ENCODE measurements at regions not wholly inside any gene's neighbourhood (a gene's known extent, or its start where the extent isn't known, plus 50 kb on each side); places are given as distances from the start of the nearest gene placed in this dataset.

DNA sequence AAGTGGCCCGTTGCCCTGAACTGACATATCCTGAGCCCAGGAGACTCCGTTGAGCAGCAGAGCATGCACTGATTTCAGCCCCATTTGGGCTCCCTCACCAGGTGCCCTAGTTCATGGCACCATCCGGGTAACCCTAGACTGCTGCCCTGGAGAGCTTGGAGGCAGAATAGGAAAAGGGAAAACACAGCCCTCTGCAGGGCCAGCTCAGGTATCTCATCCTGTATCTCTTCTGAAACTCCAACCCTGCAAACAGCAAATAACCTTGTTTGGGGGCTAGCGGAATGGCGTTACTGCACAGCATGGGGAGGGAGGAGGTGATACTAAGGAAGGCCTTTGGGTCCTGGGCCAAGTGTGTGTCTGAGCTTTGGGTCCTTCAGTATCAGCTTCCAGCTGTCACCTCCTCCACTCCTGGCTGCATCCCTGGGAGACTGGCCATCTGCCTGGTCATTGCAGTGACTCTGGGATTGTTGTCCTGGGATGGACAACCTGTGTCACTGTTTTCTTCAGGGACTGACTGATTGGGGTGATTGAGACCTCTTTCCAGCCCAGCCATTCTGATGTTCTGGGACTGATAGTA, 233.8 kb upstream of the SKOR2 start:
- Histone ChIP-seq H3K36me3 (no peaks in the 10 kb centered on the region), H3K27me3 (peaks cover 10% of the 10 kb centered on the region), H3K27ac (no peak overlapping the region), H3K4me1 (ENCODE audit: low read depth) (no peaks in the 10 kb centered on the region), H3K4me3 (no peak overlapping the region), H3K9me3 (ENCODE audit: low read depth) (no peaks in the 10 kb centered on the region)
- no peak for DNase-seq (ENCODE audit: low read depth in 1 of 2, low spot score in 1 of 2)
- TF ChIP-seq, protein P1, sequence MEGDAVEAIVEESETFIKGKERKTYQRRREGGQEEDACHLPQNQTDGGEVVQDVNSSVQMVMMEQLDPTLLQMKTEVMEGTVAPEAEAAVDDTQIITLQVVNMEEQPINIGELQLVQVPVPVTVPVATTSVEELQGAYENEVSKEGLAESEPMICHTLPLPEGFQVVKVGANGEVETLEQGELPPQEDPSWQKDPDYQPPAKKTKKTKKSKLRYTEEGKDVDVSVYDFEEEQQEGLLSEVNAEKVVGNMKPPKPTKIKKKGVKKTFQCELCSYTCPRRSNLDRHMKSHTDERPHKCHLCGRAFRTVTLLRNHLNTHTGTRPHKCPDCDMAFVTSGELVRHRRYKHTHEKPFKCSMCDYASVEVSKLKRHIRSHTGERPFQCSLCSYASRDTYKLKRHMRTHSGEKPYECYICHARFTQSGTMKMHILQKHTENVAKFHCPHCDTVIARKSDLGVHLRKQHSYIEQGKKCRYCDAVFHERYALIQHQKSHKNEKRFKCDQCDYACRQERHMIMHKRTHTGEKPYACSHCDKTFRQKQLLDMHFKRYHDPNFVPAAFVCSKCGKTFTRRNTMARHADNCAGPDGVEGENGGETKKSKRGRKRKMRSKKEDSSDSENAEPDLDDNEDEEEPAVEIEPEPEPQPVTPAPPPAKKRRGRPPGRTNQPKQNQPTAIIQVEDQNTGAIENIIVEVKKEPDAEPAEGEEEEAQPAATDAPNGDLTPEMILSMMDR (IDR thresholded peaks at IDR 0.05; ENCODE audit: low read depth, low read length): no peak

DNA sequence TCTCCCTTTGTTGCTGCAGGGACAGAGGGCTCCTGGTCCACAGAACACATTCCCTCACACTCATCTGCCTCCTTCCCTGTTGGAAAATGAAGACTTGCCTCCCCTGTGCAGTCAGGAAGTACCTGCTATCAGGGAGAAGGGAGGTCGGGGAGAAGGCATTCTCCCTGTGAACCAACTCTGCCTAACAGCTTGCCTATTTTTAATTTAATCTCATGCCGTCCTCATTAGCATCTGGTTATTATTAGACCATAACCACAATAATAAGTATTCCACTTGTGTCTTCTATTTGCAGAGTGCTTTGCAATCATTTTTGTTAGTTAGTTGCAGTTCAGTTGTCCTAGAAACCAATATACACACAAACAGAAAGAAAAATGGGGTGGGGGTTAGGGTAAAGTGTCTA, 232.6 kb upstream of the SKOR2 start:
- DNase-seq (ENCODE audit: low read depth in 1 of 2, low spot score in 1 of 2): no peak
- no peaks in the 10 kb centered on the region for H3K36me3 ChIP-seq
- TF ChIP-seq, protein P1 (IDR thresholded peaks at IDR 0.05; ENCODE audit: low read depth, low read length): no peak
- no peak overlapping the region for H3K27ac ChIP-seq
- peaks cover 10% of the 10 kb centered on the region for H3K27me3 ChIP-seq
- H3K4me3 ChIP-seq: no peak overlapping the region
- H3K9me3 ChIP-seq (ENCODE audit: low read depth): no peaks in the 10 kb centered on the region
- H3K4me1 ChIP-seq (ENCODE audit: low read depth): no peaks in the 10 kb centered on the region

DNA sequence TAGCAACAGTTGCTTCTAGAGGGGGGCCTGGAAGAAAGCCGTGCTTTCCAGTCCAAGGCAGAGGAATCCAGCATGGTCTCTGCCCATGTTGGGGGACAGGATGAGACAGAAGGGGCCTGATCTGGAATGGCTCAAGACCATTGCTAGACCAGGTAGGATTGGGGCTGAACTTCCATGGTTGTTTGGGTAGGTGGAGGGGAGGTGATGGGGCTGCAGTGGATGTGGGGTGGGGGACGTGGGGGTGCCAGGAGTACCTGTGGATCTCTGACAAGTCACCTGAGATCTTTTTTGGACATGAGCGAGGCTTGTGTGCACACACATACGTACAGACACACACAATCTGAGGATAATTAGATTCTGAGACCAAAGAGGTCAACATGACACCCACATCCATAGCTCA, 228.7 kb upstream of the SKOR2 start:
- Histone ChIP-seq H3K4me1 (ENCODE audit: low read depth) (no peaks in the 10 kb centered on the region), H3K27ac (no peak overlapping the region), H3K36me3 (no peaks in the 10 kb centered on the region), H3K27me3 (peaks cover 14% of the 10 kb centered on the region), H3K9me3 (ENCODE audit: low read depth) (no peaks in the 10 kb centered on the region), H3K4me3 (no peak overlapping the region)
- TF ChIP-seq, protein P1 (IDR thresholded peaks at IDR 0.05; ENCODE audit: low read depth, low read length): no peak
- no peak for DNase-seq (ENCODE audit: low read depth in 1 of 2, low spot score in 1 of 2)

DNA sequence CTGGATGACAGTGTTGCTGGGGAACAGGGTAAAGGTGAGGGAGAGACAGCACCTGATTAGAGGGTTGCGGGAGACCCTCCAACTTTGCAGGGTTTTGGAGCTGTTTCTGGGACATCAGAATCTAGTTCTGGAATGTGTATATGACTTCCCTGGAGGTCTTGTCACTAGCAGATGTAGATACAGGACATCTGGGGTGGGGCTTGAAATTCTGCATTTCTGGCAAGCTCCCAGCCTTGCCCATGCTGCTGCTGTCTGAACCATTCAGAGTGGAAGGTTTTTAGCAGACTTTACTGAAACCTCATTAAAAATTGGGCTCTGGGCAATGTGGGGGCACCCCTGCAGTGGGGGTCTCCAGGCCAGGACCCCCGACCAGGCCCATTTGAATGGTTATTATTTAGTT, 220.3 kb upstream of the SKOR2 start:
- no peak overlapping the region for H3K4me3 ChIP-seq

DNA sequence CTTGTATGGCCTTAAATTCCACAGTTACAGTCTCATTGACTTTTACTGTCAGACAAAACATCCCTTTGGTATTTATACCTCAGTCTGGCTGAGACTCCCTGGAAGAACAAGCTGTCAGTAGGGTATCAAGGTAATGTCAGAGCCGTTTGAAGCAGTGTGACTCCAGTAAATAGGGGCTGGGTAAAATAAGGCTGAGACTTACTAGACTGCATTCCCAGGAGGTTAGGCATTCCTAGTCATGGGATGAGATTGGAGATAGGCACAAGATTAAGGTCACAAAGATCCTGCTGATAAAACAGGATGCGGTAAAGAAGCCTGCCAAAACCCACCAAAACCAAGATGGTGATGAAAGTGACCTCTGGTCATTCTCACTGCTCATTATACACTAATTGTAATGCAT, 219.5 kb upstream of the SKOR2 start:
- H3K9me3 ChIP-seq (ENCODE audit: low read depth): no peaks in the 10 kb centered on the region
- H3K4me1 ChIP-seq (ENCODE audit: low read depth): no peaks in the 10 kb centered on the region
- H3K36me3 ChIP-seq: no peaks in the 10 kb centered on the region
- H3K4me3 ChIP-seq: no peak overlapping the region
- DNase-seq (ENCODE audit: low read depth in 1 of 2, low spot score in 1 of 2): no peak
- peaks cover 9% of the 10 kb centered on the region for H3K27me3 ChIP-seq
- no peak overlapping the region for H3K27ac ChIP-seq
- TF ChIP-seq, protein P1 (IDR thresholded peaks at IDR 0.05; ENCODE audit: low read depth, low read length): no peak

More for the DNA sequence above, 220.3 kb upstream of the SKOR2 start:
- DNase-seq (ENCODE audit: low read depth in 1 of 2, low spot score in 1 of 2): no peak
- peaks cover 5% of the 10 kb centered on the region for H3K27me3 ChIP-seq
- no peak overlapping the region for H3K27ac ChIP-seq
- H3K36me3 ChIP-seq: no peaks in the 10 kb centered on the region
- H3K4me1 ChIP-seq (ENCODE audit: low read depth): no peaks in the 10 kb centered on the region
- H3K9me3 ChIP-seq (ENCODE audit: low read depth): no peaks in the 10 kb centered on the region
- TF ChIP-seq, protein P1 (IDR thresholded peaks at IDR 0.05; ENCODE audit: low read depth, low read length): no peak
